Stimulated activated CD8-positive, alpha-beta memory T cell treated with anti-CD3 and anti-CD28 coated beads, Interleukin-15, amount 100 ng/mL, for 48 hours (primary cell): ENCODE measurements at regions not wholly inside any gene's neighbourhood (a gene's known extent, or its start where the extent isn't known, plus 50 kb on each side); places are given as distances from the start of the nearest gene placed in this dataset.

Source experiments
- DNase-seq, 2 donors: peaks; one replicate each; pipeline ENCODE4 v3.0.0-alpha.2; 2020; ENCODE audit warnings: low read depth in 2 of 2

DNA sequence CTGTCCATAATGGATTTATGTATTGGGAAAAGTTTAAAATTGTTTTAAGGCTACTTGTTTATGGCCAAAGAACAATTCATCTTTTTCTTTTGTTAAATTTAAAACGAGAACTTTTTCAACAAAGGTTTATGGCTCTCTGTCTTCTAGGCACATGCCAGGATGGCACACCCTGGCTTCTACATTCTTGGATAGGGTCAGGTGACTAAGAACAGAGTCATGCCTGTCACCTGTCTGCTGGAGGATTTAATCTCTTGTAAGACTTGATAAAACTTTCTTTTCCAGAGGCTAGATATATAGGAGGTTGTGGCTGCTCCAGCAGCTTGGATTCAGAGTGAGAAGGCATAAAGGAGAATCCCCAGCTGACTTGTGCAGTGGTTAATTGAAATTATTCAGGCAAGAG is 915.4 kb downstream of the GATA3 start:
- no peak for DNase-seq

DNA sequence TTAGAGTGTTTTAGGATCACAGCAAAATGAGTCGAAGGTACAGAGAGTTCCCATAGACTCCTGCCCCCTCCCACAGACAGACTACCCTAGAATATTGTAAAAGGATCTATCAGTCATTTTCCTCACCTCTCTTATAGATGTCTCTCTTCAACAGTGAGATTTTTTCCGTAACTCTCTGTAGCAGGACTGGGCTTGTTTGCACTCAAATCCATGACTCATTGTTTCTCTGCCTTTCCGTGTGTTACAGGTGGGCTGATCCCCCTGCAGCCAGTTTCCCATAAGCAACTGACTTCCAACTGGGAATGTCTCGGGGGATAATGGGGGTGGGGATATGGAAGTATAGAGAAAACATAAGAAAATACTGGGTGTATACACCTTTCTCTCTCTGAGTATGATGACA is 921.0 kb downstream of the GATA3 start:
- DNase-seq: no peak

DNA sequence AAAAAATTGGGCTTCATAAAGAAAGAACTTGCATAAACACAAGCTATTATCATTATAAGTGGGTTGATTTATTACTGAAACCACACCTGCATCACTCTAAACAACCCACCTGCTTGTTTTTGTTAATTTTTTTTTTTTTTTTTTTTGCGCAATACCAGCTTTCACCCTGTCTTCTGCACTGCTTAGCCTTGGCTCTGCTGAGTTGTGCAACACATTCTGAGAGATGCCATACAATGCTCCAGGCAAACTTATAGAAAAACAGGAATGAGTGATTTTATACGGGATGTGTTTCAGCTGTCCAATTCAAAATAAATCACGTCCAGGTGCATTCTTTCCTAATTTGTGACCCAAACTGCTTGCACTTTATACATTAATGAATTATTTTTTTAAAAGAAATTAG is 923.6 kb downstream of the GATA3 start:
- no peak for DNase-seq

DNA sequence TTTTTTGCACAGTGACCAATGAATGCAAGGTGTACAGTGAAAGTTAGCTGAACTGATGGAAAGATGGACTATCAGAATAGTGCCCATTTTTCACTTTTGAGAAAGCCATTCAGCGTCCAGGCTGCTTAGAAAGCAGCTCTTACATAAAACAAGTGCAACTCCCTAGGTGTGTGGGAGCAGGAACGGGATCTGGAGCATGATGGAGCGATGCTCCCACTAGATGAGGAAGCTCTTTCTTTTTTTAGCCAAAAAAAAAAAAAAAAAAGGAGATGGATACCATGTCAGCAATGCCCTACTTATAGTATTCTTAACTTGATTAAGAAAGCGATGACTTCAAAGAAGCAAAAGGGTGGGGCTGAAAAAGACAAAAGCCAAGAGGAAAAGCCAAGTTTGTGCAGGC is 925.5 kb downstream of the GATA3 start:
- DNase-seq: no peak

DNA sequence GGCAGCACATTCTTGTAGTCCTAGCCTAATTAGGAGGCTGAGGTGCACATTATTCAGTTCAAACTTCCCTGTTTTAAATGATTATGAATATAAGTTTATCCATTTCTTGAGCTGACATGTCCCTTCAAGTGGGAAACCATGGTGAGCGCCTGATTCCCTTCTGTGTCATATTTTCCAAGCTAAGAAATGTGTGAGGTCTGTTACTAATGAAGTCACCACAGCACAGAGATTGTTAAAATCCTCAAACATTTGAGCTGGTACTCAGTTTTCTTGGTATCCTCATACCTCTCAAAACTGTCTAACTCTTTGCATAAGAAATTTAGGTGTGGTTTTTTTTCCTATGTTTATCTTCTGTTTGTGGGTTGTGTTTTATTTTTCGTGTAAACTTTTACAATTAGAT is 926.8 kb downstream of the GATA3 start:
- no peak for DNase-seq

DNA sequence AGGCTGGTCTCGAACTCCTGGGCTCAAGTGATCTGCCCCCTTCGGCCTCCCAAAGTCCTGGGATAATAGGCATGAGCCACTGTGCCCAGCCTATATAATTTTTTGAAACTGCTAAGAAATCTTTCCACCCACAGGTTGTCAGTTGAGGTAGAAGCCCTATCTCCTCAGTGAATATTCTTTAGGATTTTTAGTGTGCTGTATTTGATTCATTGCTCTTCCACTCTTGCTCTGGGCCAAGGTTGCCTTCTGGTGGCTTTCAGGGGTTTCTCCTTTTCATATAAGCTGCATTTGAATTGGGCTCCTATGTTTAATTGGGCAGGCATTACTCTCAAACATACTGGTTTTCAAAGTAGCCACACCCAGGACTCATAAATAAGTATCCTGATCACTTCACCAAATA is 931.2 kb downstream of the GATA3 start:
- no peak for DNase-seq

DNA sequence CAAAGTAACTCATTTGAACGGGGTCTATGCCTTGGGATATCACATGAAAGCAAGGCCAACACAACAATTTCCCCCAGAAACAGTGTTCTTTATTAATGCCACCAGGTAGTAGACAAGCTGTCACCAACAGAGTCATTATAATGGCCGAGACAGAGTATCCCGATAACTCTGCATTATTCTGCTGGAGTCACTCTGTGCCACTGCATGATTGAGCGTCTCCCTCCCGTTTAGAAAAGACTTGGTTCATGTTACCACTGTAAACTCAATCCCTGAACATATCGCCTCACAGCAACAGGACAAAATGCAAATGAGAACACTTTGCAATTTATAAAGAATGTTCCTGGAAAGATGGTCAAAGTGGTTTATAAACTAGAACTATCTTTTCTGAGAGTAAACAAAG is 932.5 kb downstream of the GATA3 start:
- DNase-seq: no peak

DNA sequence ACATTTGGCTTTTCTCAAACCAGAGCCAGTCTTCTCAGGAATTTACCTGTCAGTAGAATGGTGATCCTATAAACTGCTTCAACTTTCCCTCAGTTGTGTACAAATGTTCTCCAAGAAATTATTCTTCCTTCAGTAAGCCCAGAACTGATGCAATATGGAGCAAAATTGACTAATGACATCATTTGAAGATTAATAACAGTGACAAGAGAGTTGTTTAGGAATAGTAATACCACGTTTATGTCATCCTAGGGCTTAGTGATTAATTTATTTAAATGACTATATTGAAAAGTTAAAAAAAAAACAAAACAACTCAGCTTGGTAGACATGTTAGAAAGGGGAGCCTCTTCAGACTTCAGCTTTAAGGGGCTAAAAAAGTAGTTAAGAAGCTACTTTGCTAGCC is 933.2 kb downstream of the GATA3 start:
- no peak for DNase-seq

DNA sequence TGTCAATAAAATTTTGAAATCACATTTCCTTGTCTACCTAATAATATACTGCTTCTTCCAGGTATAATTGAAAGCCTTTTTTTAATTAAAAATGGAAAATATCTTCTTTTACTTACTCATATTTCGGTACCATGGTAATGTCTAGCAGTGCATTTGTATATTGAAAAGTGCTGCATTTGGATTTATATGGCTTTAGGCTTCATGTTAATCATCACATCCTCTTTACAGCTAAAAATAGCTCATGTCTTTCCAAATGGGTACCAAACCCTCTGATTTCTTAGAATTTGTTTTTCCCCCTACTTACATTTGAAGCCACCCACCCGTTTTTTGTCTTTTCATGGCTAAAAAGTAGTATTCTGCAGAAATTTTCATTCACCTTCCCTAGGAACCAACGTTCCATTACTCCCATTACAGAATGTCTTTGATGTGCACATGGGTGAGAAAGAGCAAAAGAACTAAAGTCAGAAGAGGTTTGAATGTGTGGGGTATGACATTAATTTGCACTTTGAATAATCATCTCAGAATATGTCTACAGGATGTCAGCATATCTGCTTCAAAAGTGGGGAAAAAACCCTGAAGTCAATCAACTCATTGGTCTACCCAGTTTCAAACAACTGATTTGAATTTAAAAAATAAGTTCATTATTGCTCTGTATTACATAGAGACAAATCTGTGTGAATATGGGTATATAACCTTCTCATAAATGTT is 935.9 kb downstream of the GATA3 start:
- DNase-seq: no peak

DNA sequence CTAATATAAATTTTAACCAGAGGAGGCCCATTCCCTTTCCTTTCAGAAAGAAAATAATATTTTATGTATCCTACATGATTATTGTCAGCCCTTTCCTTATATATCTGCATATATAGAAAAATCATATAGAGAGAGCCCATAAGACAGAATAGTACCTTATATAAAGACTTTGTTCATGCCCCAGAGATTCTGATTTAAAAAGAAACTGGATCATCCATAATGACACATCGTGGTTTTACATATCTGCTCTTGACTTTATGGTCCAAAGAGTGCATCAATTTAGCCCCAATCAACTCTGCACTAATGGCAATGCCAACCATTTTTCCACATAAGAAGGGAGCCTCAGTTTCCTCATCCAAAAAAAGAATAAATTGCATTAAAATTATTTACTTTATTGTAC is 937.5 kb downstream of the GATA3 start:
- DNase-seq: no peak

DNA sequence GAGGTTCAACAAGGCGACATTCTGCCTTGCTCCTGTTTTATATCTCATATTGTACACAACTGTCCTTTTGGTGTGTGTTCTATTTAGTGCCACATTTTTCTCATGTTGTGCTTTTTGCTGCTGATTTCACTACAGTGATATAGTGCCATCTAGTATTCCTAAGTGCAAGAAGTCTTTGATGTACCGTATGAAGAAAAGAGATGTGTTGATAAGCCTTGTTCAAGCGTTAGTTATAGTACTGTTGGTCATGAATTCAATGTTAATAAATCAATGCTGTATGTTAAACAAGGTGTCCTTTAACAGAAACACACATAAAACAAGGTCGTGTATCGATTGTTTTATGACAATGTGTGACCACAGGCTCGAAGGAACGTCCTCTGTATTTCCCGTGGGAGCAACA is 939.4 kb downstream of the GATA3 start:
- DNase-seq: no peak

DNA sequence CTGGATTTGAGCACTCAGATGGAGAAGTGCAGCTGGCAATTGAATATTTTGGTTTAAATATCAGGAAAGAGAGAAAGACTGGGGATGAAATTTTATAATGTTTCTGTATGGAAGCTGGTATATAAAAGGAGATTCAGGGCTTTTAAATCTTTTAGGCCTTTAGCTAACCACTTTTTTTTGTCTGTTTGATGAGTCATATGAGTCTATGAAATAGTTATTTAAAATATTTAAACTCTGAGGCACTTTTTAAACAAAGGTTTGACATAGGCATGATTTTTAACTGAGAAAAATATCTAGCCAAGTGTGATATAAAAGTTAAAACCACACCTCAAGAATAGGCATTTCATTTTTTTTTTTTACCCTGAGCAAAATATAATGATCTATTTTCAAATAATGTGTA is 944.3 kb downstream of the GATA3 start:
- DNase-seq: no peak

DNA sequence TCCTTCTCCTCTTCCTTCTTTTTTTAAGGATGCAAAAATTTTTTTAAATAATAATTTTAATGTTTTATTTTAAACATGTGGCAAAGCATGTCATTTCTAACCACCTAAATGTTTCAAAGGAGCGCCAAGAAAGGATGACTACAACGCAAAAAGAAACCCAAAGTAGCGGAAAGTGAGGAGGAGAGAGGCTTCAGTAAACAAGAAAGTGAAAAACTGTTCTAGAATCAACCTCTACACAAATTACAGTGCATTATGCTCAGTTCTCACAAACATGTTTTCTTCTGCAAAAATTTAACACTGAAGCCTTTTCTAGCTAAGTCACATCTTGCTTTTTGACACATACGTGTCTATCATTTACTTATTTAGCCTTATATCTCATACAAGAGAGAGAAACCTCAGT is 948.6 kb downstream of the GATA3 start:
- DNase-seq: no peak

DNA sequence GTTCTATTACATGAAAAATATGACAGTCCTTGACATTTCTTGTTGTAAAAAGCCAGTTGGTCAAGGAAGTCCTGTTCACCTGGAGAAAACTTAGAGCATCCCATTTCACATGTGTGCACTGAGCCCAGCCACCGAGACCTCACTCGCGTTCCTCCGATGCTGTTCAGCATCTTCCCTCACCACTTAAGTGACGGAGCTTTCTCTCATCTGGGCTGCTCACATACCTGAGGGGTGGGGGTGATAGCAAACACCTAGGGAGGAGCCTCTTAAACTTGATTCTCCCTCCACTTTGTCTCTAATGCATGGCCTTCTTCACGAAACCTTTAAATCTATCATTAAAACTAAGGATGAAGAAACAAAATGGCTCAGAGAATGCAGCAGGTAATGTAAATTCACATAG is 950.2 kb downstream of the GATA3 start:
- no peak for DNase-seq

DNA sequence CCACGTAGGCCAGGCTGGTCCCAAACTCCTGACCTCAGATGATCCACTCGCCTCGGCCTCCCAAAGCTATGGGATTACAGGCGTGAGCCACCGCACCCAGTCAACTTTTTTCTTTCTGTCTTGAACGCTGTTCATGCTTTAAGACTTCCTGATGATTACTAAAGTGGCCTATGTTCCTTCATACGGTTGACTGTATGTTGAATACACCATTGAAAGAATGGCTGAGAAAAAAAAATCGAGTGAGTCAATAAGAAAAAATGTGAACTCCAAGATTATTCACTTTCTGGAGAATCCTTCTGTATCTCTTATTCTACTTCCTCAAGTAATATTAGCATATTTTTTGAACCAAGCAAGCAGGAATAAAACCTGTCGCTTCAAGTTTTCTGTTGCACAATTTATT is 955.0 kb downstream of the GATA3 start:
- no peak for DNase-seq

DNA sequence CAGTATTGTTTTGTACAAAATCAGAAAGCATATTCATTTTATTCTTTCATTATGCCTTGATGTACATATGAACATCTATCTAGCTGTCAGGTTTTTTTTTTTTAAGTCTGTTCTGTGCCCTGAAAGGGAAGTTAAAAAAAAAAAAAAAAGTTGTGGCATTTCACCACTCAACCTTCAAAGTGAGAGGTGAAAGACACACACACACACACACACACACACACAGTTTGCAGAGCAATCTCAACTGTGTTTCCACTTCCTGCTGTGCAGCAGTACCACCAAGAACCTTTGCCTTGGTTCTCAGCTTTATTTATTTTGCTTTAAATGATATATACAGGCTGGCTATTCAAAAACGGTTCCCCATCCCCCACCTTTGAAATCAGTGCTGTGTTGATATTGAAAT is 955.6 kb downstream of the GATA3 start:
- DNase-seq: no peak

DNA sequence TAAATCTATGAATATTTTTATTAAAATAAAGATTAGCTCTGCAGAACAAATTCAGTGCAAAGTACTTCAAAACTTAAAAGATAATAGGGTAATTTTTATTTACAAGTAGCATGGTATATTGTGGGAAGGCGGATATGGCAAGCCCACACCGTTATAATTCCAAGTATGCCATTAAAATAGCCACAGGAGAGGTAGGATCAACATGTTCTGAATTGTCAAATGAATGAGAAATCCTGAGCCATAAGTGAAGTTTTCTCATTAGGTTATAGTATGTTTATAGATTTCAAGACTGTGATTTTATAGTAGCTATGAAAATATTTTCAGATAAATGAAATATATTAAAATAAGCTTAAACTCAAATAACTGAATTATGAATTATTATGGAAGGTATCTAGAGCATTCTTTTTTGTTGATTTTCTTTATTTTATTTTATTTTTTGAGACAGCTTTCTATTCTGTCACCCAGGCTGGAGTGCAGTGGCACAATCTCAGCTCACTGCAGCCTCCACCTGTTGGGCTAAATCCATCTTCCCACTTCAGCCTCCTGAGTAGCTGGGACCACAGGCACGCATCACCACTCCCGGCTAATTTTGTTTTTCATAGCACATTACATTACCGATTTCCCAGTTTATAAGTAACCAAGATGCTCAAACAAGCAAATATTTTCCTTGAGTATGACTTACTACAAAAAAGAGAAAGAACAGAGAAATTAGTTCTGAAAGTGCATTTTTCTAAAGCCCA is 956.6 kb downstream of the GATA3 start:
- no peak for DNase-seq

DNA sequence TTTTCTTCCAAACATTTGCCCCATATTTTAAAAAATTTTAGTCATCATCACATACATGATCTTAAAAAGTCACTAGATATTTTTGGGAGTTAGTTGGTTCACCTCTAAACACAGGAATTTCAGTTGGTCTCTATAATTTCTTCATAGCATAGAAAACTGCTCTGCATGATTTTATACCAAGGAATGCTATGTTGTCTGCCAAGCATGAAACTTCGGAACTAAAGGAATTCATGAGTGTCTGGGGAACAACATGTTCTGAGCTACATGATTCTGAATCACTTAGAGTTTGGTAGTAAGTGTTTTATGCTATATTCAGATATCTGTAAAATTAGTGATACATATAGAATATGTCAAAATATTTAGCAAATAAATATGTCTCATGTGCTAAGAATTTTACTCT is 957.8 kb downstream of the GATA3 start:
- DNase-seq: no peak

DNA sequence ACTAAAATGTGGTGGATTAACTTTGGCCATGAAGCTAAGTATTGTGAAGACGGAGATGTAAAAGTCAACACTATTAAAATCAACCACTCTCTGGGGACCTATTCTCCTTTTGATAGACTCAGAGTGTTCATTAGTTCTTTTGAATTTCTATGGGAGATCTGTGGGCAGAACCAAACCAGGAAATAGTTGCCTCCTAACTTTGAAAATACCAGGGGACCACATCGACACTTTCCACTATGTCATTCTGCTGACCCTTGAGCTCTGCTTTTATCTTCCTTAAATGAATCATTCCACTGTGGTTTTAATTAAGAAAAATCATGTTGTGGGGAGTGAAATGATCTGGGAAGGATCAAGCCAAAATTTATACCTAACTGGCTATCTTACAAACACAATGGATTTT is 960.5 kb downstream of the GATA3 start:
- no peak for DNase-seq

DNA sequence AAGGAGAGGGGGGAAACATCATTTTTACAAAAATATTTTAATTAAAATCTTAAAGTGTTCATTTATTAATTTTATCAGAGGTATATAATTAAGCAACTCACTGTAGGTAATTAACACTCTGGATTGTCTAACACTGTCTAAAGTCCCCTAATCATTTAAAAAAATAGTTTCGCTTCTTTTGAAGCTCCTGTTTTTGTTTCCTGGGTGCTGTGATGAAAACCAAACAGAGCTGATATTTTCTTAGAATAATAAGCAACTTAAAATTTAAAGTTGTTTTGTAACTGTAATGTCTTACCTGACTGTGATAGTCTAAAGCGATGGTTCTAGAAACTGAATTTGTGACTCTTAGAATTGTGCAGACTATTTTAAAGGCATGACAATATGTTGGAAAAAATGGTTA is 961.0 kb downstream of the GATA3 start:
- DNase-seq: no peak

DNA sequence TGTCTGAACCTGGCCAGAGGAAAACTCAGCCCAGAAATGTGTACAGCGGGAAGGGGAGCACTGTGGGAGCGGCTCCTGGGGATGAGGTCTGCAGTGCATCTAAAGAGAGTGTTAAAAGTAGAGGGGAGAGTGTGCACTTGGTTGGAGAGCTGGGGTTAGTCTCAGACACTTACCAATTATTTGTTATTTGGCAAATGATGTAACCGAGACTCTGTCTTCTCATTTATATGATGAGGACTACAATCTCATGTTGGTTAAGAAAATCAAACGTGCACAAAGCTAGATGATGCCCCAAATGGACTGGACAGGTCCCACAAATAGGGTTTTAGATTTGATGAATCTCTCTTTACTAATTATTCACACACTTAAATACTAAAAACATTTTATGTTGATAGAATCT is 962.4 kb downstream of the GATA3 start:
- no peak for DNase-seq

DNA sequence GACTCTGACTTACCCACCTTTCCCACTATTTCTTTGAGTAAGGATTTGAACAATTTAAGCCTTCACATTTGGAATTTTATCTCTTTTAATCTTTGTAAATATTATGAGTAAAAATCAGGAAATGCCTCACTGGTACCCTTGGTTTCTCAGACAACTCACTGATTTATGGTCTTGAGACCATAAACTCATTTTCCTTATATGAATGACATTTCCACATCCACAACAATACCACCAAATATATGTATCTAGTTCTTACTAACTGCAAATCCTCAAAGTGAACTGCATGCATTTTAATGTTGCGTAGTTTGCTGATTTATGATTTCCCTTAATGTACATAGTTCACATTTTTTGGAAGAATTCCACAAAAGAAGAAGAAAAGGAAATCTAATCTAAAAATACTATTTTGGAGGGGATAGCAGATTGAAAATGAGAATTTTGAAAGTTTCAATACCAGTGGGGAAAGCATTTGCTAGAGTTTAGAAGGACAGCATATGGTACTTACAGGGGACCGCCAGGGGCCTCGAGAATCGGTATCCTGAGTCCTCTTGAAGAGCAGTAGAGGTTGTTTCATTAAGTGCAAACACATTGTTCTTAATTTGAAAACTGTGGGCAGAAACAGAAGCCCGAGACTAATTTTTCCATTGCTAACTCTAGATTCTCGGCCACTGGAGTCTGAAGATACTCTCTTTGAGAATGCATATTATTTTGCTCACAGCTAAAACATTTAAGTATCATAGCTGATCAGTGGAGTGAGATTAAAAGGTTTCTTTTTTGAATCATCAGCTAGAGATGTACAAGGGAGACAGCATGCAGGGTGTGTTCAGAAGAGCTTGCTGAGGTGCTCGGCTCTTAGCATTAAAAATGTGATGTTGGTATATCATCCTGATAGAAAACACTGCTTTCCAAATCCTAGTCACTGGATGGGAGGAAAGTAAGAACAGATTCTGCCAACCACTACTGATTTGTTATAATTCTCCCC is 964.0 kb downstream of the GATA3 start:
- no peak for DNase-seq

DNA sequence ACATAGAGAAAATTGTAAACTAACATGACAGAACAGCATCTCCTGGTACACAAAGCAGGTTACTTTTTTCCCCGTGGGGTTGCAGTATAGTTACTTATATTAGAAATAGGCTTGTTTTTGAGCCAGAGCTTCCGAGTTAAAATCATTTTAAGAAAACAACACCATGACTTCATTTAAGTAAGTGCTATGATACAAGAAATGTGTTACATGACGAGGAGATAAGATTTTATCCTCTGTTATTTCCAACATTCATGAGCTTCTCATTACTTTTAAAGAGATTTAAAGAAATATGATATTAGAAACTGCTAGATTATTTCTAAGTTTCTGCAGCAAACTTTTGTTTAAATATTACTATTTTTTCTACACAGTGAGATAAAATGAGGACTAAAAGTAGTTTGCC is 968.7 kb downstream of the GATA3 start:
- no peak for DNase-seq
